GM18519 (cell line): ENCODE measurements at regions not wholly inside any gene's neighbourhood (a gene's known extent, or its start where the extent isn't known, plus 50 kb on each side); places are given as distances from the start of the nearest gene placed in this dataset.
"Not testable (repeated sequence)": the region's sequence is repeated elsewhere in the genome, so short reads cannot be mapped to it uniquely, and the experiment has no call there.

Experiments
- ATAC-seq: cut with Tn5 transposase; IDR thresholded peaks from one replicate; pipeline ENCODE4 v1.9.1; 2021; ENCODE audit warnings: mild to moderate bottlenecking, moderate library complexity; ENCODE audit not compliant: unreplicated experiment, low FRiP score

DNA sequence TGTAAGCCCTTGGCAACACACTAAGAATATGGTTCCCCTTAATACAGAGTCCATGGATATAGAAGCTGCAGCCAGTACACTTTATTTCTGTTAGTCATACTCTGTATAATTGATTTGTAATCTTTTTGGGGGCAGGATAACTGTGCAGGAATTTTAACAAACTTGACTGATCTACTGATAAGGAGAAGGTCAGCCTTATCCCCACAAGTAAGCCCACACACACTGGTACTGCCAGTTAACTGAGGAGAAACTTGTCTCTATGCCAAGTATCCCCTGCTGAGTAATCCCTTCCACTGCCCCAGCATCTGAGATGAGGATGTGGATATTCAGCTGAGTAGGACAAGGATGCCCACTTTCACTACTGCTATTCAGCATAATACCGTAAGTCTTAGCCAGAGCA lies 154.9 kb upstream of the CXXC4 start:
- no peak for ATAC-seq

DNA sequence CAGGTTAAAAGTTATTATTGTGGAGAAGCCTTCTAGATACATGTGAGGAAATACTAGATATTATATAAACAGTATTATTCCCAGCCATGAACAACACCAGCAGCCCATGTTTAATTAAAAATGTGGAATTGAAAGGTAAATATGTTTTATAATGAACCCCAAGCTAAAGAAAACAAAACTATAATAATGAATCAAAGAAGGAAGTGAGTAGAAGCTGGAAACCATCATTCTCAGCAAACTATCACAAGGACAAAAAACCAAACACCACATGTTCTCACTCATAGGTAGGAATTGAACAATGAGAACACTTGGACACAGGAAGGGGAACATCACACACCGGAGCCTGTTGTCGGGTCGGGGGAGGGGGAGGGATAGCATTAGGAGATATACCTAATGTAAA lies 167.6 kb upstream of the CXXC4 start:
- ATAC-seq = not testable (repeated sequence)

DNA sequence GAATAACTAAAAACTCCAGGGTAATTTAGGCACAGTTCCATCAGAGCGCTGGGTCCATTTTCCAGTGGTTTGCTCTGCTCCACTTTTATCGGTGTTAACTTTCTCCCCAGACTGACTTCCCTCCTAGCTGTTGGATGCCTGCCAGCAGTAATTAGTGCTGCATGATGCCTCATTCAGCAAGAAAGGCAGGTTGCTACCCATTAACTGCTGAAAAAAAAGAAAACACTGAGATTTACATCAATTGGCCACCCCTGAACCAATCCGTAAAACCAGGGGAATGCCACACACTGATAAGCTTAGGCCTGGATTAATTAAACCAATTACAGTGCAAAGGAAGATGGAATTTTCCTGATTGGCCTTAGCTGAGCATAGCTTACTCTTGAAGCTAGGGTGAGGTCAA lies 182.4 kb upstream of the CXXC4 start:
- no peak for ATAC-seq

DNA sequence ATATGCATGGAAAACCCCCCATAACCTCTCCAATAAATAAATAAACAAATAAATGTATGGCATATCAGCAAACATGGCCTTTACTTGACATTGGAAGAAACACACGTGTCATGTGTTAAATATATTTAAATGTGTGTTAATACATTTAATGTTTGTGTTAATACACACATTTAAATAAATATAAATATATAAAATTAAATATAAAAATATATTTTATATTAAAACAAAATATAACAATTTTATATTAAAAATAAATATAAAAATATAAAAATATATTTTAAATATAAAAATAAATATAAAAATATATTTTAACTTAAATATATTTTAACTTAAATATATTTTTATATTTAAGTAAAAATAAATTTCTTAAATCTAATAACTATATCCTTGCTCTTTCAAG lies 187.6 kb upstream of the CXXC4 start:
- ATAC-seq = no peak

DNA sequence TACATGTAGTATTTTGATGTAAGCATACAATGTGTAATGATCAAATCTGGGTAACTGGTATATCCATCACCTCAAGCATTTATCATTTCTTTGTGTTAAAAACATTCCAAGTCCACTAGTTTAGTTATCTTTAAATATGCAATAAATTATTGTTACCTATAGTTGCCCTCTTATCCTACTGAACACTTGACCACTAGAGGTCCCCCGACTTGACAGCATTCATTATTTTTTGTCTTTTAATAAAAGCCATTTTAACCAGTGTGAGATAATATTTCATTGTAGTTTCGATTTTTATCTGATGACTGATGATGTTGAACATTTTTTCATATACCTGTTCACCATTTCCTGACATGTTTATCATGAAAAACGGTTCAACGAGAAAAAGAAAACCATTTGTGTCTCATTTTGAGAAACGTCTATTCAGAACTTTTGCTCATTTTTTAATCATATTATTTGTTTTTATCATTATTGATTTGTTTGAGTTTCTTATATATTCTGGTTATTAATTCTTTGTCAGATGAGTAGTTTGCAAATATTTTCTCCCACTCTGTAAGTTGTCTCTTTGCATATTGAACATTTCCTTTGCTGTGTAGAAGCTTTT lies 199.0 kb upstream of the CXXC4 start:
- no peak for ATAC-seq

DNA sequence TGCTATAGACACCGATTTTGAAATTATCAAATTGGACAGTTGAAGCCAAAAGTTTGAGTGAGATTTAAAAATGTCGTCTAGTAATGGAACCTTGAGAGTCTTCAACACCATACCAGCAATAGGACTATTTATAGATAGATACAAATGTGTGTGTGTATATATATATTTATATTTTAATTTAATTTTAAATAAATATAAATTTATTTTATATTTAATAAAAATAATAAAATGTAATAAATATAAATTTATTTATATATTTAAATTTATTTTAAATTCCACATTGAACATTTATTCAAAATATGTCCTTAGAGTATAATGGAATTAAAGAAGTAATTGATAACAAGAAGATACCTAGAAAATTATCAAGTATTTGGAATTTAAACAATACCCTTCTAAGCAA lies 221.9 kb upstream of the CXXC4 start:
- ATAC-seq = no peak

DNA sequence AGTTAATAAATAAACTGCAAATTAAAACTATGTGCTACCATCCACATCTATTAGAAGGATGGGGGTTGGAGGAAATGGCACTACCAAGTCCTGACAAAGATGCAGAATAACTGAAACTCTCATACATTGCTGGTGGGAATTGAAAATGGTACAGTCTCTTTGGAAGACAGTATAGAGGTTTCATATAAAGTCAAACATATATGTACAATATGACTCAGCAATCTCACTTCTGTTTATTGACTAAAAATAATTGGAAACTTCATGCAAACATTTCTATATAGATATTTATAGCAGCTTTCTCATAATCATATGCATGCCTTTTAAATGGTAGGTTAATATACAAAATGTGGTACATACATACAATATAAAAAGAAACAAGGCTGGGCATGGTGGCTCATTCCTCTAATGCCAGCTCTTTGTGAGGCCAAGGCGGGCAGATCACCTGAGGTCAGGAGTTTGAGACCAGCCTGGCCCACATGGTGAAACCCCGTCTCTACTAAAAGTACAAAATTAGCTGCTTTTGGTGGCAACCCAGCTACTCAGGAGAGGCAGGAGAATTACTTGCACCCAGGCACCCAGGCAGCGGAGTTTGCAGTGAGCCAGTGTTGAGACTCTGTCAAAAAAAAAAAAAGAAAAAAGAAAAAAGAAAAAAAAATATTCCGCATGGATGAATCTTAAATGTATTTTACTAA lies 225.0 kb upstream of the CXXC4 start:
- ATAC-seq = peak; percentile 98

DNA sequence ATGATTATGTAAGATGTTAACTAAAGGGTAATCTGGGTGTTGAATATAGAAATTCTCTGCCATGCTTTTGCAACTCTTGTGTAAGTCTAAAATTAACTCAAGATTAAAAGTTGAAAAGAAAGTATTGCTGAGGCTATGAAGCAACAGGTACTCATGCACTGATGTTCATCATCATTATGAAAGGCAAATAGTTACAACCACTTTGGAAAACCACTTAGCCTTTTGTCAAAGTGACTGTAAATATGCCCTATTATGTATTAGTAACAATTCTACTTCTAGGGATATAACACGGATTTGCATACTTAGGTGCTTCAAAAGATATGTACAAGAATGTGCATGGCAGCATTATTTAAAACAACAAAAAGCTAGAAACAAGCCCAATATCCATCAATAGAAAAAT lies 227.8 kb upstream of the CXXC4 start:
- ATAC-seq = no peak

DNA sequence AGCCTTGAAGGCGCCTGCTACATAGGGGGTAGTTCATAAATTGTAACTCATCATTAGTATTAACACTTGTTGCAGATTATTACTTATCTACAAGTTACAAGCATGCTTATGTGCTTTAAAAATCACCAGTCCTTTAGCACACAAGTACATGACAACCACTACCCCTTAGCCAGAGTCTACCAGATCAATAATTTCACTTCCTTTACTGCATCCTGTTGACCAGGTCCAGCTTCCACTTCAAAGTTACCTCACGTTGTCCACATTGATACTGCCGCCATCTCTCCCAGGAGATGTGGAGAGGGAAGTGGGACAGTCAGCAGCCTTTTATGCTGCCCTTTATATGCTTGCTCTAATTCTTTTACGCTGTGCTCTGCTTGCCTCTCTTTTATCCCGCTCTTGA lies 231.3 kb upstream of the CXXC4 start:
- no peak for ATAC-seq

DNA sequence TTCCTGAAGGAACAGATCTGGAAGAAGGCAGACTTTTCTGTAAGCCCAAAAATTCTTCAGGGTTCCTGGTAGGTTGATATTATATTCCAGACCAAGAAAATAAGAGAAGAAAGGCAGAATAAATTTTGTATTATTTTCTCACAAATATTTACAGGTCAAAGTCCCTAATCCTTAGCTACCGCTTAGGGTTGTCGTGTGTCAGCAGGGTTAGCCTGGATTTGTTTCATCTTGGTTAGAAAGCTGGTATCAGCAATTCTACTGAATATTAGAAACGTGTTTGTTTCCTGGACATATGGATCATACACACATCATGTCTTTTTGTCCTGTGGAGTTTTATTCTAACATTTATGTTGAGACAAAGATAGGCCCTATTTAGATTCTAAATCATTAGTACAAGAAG lies 232.9 kb upstream of the CXXC4 start:
- no peak for ATAC-seq

DNA sequence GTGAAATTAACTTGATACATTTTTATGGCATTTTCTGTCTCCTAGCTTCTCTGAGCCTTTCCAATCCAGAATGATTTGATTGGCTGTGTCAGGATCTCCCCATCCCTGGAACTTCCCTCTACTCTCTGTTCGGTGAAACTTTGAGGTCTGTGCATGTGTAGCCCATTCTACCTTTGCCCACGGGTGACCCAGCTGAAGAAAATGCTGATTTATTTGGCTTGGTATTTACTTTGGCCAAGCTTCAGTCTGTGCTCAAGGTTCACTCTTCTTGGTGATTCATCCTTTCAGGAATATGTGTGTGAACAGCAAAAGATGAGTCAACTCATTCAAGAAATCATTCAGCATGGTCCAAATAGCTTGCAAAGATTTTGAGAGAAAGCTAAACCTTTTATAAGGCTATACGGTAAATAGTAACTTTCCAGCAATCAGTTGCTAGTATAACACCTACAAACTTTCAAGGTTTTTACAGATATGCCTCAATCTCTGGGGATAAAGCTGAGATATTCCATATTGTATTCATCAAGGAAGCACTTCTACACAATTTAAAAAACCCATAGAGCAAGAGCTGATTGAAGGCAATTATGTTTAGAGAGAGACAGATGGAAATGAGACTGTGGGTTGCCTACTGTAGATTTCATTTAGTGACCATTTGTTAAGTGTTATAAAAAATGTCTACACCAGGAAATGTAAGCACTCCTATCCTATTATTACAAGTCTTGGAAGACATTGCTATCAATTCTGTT lies 233.9 kb upstream of the CXXC4 start:
- ATAC-seq = no peak

DNA sequence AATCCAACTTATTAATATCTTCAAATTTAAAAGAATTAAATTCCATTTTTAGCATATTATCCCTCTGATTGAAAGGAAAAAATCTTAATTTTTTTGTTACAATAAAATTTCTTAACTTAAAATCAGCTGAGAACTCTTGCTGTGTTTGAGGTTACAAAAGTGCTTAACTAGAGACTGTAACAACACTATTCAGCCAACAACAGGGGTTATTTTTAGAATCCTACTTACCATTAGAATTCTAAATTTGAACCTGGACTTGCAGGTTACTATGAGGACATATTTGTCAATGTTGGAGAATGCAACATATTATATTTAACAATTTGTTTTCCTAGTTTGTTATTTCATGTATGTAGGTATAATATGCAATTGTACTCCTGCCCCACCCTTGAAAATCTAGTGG lies 238.1 kb upstream of the CXXC4 start:
- ATAC-seq = no peak

DNA sequence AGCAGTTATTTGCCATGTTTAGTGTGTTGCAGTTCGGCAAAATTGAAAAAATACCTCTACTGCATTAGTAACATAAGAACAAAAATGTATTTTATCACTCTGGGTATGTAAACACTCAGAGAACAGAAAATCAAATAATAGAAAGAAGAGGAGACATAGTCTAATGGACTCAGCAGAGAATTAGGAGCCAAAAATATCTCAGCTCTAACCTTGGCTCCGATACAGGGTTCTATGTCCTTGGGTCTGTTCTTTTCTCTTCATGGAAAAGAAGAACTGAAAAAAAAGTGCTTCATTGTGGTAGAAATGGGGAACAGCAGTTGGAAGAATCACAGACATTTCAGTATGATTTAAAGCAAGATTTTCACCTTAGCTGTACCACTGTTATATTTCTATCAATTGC lies 240.5 kb upstream of the CXXC4 start:
- no peak for ATAC-seq

DNA sequence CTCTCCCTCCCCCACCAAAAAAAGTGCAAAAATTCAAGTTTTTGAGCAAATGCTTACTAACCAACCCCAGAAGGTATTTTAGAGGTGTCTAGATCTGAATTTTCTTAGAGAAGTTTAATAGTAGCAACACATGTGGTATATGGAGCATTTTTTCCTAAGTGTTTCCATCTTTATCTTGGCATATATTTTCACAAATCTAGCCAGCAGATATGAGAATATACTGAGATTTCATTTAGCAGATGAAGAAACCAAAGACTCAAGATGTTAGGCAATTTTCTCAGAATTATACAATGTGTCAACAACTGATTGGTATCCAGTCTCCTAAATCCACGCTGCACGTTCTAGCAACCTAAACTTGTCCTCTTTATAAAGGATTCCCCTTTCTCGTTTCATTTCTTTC lies 245.5 kb upstream of the CXXC4 start:
- no peak for ATAC-seq

DNA sequence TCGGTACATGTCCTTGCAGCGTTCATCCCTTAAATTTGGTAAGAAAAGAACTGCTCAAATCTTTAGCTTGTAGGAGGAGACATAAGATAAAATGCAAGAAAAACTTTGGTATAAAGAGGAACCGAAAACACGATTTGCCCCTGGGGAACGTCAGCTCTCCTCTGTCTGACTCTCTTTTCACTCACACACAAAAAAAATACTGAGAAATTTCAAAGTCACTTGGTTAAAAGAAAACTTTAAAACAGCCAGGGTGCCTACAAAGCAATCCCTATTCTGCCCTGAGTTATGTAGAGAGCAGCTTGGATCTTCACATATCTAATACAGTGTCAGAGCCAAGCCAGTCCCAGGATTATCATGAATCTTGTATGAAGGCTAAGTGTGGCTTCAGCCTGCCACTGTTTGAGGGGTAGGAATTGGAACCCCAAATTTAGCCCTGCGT lies 248.5 kb upstream of the CXXC4 start:
- peak; percentile 87 for ATAC-seq

DNA sequence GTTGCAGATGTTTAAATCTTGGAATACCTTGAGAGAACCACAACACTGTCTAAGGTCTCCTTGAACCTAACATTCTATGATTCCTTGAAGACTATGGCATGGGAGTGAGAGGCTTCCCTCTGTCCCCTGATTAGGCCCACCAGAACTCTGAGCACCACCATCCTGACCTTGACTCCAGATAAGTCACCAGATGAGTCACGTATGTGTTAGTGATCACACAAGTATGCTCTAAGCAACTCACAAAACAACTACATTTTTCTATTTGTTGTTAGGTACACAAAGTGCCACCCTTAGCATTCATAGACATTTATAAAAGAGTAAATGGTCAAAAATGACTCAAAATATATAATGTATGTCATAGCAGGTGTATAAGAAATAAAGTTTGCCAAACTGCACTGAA lies 252.9 kb upstream of the CXXC4 start:
- no peak for ATAC-seq

DNA sequence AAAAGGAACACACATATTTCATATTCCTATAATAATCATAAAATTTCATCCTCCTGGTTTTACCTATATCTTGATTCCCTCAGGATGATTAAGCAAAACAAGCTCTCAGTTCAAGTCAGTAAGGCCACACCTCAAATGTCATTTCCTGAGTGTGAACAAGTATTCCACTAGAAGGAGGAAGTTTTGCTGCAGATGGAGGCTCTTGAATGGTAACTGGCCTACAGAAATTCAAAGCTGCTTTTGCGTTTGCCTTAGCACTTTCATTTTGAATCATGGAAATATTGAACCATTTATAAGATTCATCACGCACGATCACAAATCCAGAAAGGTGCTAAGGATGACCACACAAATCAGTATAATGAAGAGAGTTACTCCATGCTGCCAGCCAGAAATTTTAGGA lies 254.4 kb upstream of the CXXC4 start:
- ATAC-seq = no peak

DNA sequence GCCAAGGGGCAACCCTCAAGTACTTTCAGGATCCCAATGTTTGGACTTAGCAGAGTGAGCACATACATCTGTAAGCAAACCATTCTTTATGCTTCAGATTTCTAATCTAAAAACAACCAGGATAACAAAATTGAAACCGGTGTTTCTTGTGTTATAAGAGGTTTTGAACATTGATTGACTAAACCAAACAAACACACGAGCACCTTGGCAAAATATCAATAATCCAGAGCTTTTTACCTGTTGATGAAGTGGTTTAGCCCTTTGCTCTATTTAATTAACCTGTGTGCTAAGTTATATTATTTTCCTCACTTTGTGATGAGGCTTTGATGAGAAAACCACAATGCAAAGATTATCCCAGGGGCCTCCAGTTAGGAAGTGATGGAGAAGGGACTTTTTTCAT lies 255.3 kb upstream of the CXXC4 start:
- ATAC-seq = no peak

DNA sequence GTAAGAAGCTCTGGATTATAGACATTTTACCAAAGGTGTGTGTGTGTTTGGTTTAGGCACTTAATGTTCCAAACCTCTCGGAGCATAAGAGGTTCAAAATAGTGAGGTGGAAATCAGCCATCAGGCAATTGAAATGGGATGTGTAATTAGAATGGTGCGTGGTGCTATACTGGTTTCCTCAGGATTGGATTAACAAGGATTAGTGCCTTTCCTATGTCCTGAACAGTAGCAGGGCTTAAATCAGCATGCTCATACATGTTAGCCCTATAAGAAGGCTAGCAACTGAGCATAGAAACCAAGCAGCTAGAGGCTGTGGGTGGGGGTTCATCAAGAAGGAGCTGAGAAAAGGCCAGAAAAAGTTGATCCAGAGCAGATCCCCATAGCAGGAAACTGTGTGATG lies 256.8 kb upstream of the CXXC4 start:
- ATAC-seq = no peak

DNA sequence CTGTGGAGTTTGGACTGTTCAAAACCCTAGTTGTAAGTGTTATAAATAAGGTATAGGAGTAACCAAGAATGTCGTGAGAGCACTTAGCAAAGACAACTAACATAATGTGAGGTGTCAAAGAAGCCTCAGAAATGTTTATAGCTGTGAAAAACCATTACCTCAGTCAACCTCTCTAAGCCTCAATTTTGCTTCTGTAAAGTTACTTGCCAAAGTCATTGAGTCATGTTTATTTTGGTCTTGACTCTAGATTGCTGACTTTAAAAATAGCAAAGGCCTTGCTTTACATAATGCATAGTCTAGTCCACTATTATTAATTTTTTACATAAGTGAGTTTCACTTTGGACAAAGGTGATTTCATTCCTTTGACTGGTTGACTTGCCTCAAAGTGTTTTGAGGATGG lies 257.6 kb upstream of the CXXC4 start:
- peak; percentile 78 for ATAC-seq

DNA sequence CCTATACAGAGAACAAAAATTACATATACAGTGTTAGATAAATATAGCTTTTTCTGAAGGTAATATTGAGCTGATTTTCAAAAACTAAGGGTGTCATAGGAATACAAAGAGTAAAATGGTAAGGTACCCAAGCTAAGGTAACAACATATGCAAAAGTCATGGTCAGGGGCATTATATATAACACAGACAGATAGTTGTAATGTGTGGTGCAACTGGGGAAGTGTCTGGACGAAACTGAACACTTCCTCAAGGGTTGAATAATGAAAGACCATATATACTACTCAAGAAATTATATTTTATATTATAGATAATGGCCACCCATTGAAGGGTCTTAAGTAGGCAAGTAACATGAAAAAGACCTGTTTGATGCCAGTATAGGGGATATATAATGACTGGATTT lies 262.1 kb upstream of the CXXC4 start:
- ATAC-seq = no peak

DNA sequence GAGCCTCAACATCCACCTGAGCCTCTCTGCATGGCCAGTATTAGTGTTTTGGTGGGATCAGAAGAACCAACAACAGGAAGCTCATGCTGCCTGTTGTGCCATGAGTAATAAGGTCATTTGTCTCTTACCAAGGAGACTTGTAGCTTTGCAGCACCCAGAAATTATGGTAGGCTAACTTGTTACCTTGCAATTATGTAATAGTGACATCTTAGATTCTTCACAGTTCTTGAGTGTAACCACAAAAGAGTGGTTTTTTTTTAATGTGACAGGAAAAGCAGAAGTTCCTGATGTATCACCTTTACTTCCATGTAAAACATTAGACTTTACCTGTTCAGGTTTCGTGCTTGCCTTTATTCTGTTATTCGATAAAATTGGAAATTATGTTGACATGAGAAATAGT lies 263.9 kb upstream of the CXXC4 start:
- ATAC-seq = no peak
